GM18508 (cell line): ENCODE measurements at regions not wholly inside any gene's neighbourhood (a gene's known extent, or its start where the extent isn't known, plus 50 kb on each side); places are given as distances from the start of the nearest gene placed in this dataset.

Experiments used
- ATAC-seq: cut with Tn5 transposase; IDR thresholded peaks from one replicate; pipeline ENCODE4 v1.9.1; 2021; ENCODE audit warnings: moderate number of reproducible peaks; ENCODE audit not compliant: insufficient read depth, unreplicated experiment

DNA sequence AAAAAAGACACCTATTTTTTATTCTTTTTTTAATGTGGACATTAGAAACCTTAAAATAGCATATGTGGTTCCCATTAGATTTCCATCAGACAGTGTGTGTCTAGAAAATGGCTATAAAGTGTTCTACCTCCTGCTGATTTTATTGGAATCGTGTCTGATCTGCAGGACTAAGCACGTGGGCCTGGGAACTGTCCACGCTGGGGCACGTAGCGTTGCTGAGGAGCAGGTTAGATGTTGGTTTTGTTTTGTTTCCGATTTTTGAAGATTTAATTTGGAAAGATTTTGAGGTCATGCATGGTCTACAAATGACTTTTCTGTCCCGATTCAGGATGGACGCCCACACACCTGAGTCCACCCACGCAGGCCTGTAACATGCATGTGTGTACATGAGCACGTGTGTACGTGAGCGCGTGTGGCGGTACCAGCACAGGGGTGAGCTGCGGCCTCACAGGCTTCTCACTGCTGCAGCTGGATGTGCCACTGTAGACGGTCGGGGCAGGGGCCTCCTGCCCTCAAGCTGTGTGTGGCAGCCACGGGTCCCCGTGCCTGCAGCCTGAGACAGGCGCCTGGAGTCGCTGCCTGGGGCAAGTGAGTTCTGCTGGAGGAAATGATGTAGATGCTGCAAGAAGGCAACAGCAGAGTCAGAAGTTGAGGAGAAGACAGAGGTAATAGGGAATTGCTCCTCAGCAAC is 99.7 kb upstream of the CTDP1 start:
- no peak for ATAC-seq

DNA sequence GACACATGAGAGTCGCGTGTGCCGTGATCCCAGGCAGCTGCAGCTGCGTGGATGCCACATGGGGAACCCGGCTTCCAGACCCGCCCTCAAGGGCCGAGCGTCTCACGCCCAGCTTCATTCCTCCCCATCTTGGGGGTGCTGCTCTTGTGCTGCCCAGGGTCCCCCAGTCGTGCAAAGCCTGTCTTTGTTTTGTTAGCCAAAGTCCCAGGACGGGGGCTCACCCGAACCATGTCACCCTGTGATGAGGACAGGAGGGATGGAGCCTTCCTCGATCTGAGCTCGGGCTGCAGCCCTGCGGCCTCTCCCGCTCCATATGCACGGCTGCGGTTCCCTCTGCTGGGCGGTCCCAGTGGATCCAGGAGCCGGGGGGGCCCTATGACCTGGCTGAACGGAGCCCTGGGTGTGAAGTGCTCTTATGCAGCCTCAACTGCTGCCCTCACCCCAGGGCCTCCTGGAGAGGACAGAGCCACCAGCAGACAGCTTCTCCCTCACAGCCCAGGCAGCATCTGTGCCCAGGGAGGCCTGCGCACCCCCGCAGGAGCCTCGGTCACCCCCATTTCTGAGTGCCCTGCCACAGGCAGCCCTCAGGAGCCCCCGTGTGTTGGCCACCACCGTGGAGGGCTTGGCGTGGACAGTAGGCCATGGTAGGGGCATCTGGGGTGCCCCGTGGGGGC is 99.0 kb upstream of the CTDP1 start:
- no peak for ATAC-seq

DNA sequence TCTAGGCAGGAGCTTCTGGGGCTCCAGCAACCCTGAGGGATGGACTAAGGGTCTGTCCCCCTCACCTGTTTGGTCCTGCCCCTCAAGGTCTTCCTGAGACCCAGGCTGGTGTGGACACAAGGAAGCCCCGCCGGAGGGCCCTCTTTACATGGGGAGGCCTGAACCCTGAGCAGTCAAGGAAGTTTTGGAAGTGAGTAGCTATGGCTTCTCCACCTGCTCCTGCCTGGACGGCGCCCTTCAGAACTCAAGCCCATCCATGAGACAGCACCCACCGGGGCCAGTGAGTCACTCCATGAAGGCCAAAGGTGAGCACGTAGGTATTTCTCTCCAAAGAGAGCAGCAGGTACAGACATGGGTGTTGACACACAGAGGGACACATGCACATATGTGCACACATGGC is 98.2 kb upstream of the CTDP1 start:
- ATAC-seq = no peak

DNA sequence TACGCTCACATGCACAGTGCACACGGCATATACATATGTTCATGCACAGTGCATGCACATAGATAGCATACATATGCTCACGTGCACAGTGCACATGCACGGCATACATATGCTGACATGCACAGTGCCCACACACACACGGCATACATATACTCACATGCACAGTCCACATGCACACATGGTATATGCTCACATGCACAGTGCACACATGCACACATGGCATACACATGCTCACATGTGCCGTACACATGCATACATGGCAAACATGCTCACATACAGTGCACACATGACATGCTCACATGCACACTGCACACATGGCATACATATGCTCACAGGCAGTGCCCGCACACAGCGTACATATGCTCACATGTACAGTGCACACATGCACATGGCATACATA is 97.7 kb upstream of the CTDP1 start:
- ATAC-seq = no peak

DNA sequence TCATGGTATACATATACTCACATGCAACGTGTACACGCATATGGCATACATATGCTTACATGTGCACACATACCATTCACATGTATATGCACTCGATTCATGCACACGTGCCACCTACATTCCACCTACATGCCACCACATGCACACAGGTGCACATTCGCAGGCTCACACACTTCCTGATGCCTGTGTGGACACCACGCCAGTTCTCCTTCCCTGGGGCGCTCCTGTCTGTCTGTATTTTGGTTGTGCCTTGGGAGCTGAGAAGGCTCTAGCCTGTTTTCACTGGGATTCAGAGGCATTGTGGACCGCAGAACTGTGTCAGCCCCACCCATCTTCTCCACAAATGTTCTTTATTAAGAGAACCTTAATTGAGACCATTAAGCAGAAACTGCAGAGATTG is 96.6 kb upstream of the CTDP1 start:
- ATAC-seq = no peak

- ATAC-seq = no peak
These were observed 96.2 kb upstream of the CTDP1 start for GRCh38 chr18:79583426-79583825.

DNA sequence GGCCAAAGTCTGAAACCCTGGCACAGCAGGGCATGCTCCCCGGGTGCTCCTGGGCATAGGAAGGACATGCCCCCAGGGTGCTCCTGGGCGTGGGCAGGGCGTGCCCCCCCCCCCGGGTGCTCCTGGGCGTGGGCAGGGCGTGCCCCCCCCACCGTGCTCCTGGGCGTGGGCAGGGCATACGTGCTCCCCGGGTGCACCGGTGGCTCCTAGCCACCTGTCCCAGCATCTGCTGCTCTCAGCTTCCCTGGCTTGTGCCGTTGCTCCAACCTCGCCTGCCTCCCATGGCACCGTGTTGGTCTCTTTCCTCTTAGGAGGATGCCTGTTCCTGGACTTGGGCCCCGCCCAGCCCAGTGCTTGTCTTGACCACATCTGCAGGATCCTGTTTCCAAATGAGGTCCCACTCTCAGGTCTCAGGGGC is 95.6 kb upstream of the CTDP1 start:
- no peak for ATAC-seq

DNA sequence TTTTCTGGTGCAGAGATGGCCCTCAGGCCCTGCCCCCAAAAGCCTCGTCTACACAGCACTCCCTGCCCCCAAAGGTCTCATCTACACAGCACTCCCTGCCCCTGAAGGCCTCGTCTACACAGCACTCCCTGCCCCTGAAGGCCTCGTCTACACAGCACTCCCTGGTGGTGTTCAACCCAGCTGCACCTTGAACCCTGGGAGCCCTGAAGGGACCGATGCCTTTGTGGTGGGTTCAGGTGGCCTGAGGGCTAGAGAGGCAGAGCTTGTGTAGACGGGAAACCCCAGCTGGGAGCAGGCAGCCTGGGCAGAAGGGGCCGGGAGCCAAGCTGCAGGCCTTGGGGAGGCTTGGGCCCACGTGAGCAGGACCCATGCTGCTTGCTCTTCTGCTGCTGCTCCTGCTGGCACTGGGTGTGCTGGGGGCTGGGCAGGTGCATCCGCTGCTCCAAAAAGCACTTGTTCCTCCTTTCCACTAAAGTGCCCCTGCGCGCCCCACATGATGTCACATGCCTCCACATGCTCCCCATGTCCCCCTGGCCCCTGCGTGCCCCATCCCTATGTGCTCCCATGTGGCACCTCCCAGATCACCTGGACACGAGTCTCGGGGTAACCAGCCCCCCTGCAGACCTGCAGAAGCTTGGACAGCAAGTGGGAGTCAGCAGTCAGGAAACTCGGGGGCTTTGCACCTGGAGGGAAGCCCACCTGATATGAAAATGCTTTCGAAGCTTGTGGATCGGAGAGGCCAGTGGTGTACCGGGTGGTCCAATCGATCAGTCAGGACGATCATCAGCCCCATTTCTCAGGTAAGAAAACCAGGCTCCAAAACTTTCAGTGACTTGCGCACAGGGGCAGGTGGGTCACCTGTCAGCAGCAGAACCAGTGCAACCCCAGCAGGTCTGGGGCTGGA is 94.9 kb upstream of the CTDP1 start:
- ATAC-seq = no peak

DNA sequence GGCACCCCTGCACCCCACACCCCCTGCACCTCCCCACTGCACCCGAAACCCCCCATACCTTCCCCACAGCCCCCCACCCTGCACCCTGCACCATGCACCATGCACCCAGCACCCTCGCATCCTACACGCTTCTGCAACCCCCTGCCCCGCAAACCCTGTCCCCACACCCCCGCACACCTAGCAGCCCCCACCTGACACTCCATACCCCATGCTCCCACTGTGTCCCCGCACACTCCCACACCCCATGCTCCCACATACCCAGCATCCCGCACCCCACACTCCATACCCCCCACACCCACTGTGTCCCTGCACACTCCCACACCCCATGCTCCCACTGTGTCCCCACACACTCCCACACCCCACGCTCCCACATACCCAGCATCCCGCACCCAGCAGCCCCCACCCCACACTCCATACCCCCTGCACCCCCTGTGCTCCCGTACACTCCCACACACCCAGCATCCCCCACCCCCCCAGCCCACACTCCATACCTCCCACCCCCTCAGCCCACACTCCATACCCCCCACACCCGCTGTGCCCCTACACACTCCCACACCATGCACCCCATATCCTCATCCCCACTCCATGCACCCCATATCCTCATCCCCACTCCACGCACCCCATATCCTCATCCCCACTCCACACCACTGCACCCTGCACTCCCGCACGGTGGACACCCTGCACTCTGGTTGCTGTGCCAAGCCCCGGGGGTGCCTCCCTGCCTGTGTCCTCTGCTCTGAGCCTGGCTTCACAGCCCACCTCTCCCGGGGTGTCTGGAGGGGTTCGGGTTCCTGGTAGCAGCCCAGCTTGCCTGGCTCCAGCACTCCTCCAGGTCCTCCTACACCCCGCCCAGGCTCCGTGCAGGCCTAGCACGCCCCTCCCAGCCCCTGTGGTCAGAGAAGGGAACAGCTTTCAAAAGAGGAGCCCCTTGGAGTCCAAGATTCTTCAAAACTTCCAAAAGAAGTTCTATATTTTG is 93.9 kb upstream of the CTDP1 start:
- no peak for ATAC-seq

GRCh38 chr18:79586436-79587225 is 93.0 kb upstream of the CTDP1 start:
- no peak for ATAC-seq

DNA sequence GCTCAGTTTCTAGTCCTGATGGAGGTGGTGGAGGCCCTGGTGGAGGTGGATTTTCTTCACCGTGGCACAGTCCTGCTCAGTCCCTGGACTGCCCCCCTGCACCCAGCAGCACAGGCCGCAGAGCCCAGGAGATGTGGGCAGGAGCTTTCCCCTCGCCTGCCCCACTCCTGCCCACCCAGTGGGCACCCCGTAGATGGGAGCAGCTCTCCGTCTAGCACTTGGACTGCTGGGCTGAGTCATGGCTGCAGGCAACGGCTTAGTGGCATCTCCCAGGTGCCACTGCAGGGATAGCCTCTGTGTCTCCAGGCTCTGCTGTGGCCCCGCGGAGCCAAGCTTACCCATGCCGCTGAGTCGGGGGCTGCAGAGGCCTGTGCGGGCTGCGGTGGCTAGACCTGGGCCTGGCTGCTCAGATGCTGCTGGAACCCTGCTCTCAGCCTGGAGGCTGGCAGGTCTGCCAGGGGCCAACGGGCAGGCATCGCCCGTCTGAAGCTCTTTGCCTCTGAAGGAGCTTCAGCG is 92.3 kb upstream of the CTDP1 start:
- no peak for ATAC-seq

GRCh38 chr18:79587779-79588635 is 91.6 kb upstream of the CTDP1 start:
- no peak for ATAC-seq

DNA sequence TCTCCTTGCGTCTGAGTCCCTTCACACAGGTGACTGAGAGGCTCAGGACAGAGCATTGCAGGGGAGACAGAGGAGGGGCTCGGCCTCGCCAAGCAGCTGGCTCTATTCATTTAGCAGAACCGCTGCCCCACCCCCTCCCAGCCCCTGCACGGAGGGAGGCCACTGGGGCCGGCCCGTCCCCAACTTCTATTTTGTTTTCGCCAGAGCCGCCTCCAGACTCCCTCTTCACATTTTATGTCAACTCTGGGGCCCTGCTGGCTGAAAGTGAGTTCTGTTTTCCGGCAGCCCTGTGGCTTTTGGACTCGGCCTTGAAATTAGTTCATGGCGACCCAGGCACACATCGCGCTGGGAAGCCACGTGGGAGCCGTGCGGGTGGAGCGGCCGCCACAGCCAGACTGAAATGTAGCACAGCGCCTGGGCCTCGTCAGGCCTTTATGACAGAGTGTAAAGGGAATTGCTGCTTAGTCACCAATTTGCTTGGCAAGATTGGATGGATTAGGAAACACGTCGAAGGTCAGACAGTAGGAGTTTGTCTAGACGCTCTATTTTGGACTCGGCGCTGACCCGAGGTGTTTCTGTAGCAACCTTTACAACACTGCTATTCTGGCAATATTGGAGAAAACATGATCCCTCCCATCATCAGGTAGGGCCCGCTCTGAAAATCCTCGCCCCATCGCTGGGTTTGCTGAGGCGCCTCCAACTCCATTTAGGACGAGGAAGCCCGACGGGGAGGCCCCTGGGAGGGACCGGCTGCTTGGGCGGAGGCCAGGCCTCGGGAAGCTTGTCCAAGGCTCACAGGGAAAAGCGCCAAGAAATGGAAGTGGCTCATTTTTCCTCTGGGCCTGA is 90.7 kb upstream of the CTDP1 start:
- ATAC-seq = no peak

GRCh38 chr18:79589601-79590091 is 90.0 kb upstream of the CTDP1 start:
- ATAC-seq = no peak

- no peak for ATAC-seq
These were observed 89.2 kb upstream of the CTDP1 start for GRCh38 chr18:79590191-79591031.

GRCh38 chr18:79591032-79591308 is 88.6 kb upstream of the CTDP1 start:
- no peak for ATAC-seq
